ENCODE measurements at regions not wholly inside any gene's neighbourhood (a gene's known extent, or its start where the extent isn't known, plus 50 kb on each side); places are given as distances from the start of the nearest gene placed in this dataset.

DNA sequence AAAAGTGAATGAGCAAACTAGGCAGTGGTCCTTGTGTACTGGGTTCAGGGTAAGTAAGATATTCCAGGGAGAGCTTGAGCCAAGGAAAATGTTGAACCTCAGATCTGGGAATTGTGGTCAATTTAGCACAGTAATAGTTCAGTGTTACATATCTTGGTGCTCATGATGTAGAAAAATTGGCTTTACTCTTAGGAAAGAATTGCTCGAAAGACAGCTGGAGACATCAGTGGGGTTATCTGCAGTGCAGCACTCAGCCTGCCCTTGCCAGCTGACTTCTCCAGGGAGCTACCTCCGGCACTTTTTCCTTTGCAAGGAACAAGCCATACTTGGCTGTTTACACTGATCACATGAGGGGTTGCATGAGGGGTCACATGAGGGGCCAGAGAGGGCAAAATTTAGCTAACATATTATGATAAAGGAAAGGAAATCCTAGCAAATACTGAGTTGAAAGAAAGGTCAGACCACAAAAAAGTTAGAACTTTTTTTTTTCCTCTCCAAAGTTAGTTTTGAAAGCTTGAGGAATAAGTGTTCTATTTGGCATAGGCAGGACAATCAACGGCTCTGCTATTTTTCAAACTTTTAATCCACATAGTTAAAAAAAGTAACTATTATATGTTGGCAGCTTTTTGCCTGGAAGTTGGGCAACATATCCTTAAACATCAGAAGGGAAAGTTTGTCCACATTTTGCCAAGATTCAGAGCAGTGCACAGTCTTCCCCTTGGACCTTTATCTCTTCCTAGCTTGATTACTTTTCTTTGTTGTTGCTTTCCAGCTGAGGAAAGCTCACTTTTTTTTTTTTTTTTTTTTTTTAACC lies 92.4 kb downstream of the COL6A6 start:
- TF ChIP-seq, protein P1, sequence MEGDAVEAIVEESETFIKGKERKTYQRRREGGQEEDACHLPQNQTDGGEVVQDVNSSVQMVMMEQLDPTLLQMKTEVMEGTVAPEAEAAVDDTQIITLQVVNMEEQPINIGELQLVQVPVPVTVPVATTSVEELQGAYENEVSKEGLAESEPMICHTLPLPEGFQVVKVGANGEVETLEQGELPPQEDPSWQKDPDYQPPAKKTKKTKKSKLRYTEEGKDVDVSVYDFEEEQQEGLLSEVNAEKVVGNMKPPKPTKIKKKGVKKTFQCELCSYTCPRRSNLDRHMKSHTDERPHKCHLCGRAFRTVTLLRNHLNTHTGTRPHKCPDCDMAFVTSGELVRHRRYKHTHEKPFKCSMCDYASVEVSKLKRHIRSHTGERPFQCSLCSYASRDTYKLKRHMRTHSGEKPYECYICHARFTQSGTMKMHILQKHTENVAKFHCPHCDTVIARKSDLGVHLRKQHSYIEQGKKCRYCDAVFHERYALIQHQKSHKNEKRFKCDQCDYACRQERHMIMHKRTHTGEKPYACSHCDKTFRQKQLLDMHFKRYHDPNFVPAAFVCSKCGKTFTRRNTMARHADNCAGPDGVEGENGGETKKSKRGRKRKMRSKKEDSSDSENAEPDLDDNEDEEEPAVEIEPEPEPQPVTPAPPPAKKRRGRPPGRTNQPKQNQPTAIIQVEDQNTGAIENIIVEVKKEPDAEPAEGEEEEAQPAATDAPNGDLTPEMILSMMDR (conservative IDR thresholded peaks at IDR 0.05; ENCODE audit: low read length), result no peak
- no peak for TF ChIP-seq EZH2phosphoT487 (IDR thresholded peaks at IDR 0.05; ENCODE audit: borderline replicate concordance)
- Histone ChIP-seq H3K36me3 (ENCODE audit: insufficient read depth, low read length) (no peaks in the 10 kb centered on the region), H3K9me3 (ENCODE audit: insufficient read depth, low read depth, low read length) (peaks cover 10% of the 10 kb centered on the region; the same call in 1 of the 2 replicates), H4K20me1 (ENCODE audit: insufficient read depth, low read length, poor library complexity, severe bottlenecking) (no peaks in the 10 kb centered on the region), H2AFZ (ENCODE audit: low read length) (no peak overlapping the region), H3K4me3 (ENCODE audit: low read length, poor library complexity, severe bottlenecking) (no peak overlapping the region), H3K9ac (ENCODE audit: low read depth, low read length, poor library complexity, severe bottlenecking) (no peak overlapping the region), H3K4me1 (ENCODE audit: insufficient read depth, low read length, poor library complexity, severe bottlenecking) (no peaks in the 10 kb centered on the region), H3K79me2 (ENCODE audit: insufficient read depth, low read length) (no peaks in the 10 kb centered on the region), H3F3A (ENCODE audit: low read depth) (no peaks in the 10 kb centered on the region), H3K27me3 (ENCODE audit: insufficient read depth, low read length, poor library complexity, severe bottlenecking) (no peaks in the 10 kb centered on the region), H3K9me2 (replicated peaks; ENCODE audit: low read depth, low read length) (no peaks in the 10 kb centered on the region), H3K4me2 (ENCODE audit: low read depth, low read length, poor library complexity, severe bottlenecking) (no peak overlapping the region)

DNA sequence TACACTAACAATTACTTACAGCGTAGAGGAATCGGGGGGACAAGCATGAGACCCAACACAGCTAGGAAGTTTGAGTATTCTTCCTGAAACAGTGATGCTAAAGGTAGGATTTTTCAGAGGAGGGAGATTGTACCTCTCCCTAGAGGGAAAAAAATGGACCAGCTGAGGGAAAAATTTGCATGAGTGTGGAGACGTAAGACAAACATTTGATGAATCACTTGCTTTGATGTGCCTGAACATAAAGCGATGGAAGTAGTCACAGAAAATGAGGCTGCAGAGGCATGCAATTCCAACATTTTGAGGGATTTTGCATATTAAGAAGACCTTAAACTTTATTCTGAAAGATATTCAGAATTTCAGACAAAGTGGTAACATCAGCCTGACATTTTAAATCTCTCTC lies 102.2 kb downstream of the COL6A6 start:
- H3K4me1 ChIP-seq (ENCODE audit: insufficient read depth, low read length, poor library complexity, severe bottlenecking), result no peaks in the 10 kb centered on the region
- no peaks in the 10 kb centered on the region for H3K27me3 ChIP-seq (ENCODE audit: insufficient read depth, low read length, poor library complexity, severe bottlenecking)
- H3F3A ChIP-seq (ENCODE audit: low read depth), result no peaks in the 10 kb centered on the region
- no peak overlapping the region for H2AFZ ChIP-seq (ENCODE audit: low read length)
- H3K4me2 ChIP-seq (ENCODE audit: low read depth, low read length, poor library complexity, severe bottlenecking), result no peak overlapping the region
- H4K20me1 ChIP-seq (ENCODE audit: insufficient read depth, low read length, poor library complexity, severe bottlenecking), result no peaks in the 10 kb centered on the region
- no peak overlapping the region for H3K9ac ChIP-seq (ENCODE audit: low read depth, low read length, poor library complexity, severe bottlenecking)
- no peak overlapping the region for H3K4me3 ChIP-seq (ENCODE audit: low read length, poor library complexity, severe bottlenecking)
- no peaks in the 10 kb centered on the region for H3K9me2 ChIP-seq (replicated peaks; ENCODE audit: low read depth, low read length)
- H3K36me3 ChIP-seq (ENCODE audit: insufficient read depth, low read length), result no peaks in the 10 kb centered on the region
- H3K79me2 ChIP-seq (ENCODE audit: insufficient read depth, low read length), result no peaks in the 10 kb centered on the region
- TF ChIP-seq, protein P1 (conservative IDR thresholded peaks at IDR 0.05; ENCODE audit: low read length), result no peak
- no peak for TF ChIP-seq EZH2phosphoT487 (IDR thresholded peaks at IDR 0.05; ENCODE audit: borderline replicate concordance)
- H3K9me3 ChIP-seq (ENCODE audit: insufficient read depth, low read depth, low read length), result no peaks in the 10 kb centered on the region

DNA sequence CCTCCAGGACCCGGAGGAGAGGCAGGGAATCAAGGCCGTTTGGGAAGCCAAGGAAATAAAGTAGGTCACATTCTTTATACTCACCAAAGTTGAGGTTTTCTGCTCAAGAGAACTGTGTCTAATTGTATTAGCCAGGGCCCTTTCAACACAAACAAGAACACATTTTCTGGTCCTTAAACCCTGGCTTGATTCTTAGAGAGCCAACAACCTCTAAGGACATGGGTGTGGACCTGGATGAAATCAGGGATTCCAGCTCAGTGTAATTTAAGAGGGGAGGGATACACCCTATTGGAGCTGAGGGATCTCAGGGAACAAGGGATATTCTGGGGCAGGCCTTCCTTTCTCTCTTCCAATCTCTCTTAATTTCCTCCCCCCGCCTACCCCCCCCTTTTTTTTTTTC lies 104.8 kb downstream of the COL6A6 start:
- peaks cover 5% of the 10 kb centered on the region for H3K27me3 ChIP-seq (ENCODE audit: insufficient read depth, low read length, poor library complexity, severe bottlenecking)
- H2AFZ ChIP-seq (ENCODE audit: low read length), result no peak overlapping the region
- H3K4me2 ChIP-seq (ENCODE audit: low read depth, low read length, poor library complexity, severe bottlenecking), result no peak overlapping the region
- no peaks in the 10 kb centered on the region for H3K36me3 ChIP-seq (ENCODE audit: insufficient read depth, low read length)
- TF ChIP-seq EZH2phosphoT487 (IDR thresholded peaks at IDR 0.05; ENCODE audit: borderline replicate concordance), result no peak
- TF ChIP-seq, protein P1 (conservative IDR thresholded peaks at IDR 0.05; ENCODE audit: low read length), result no peak
- no peaks in the 10 kb centered on the region for H3K79me2 ChIP-seq (ENCODE audit: insufficient read depth, low read length)
- no peaks in the 10 kb centered on the region for H4K20me1 ChIP-seq (ENCODE audit: insufficient read depth, low read length, poor library complexity, severe bottlenecking)
- H3K9me3 ChIP-seq (ENCODE audit: insufficient read depth, low read depth, low read length), result no peaks in the 10 kb centered on the region
- no peak overlapping the region for H3K9ac ChIP-seq (ENCODE audit: low read depth, low read length, poor library complexity, severe bottlenecking)
- H3K9me2 ChIP-seq (replicated peaks; ENCODE audit: low read depth, low read length), result no peaks in the 10 kb centered on the region
- H3K4me1 ChIP-seq (ENCODE audit: insufficient read depth, low read length, poor library complexity, severe bottlenecking), result no peaks in the 10 kb centered on the region
- H3F3A ChIP-seq (ENCODE audit: low read depth), result no peaks in the 10 kb centered on the region
- H3K4me3 ChIP-seq (ENCODE audit: low read length, poor library complexity, severe bottlenecking), result no peak overlapping the region
